ENCODE measurements at regions not wholly inside any gene's neighbourhood (a gene's known extent, or its start where the extent isn't known, plus 50 kb on each side); places are given as distances from the start of the nearest gene placed in this dataset.
A peak's percentile ranks its signal among the peaks of the same experiment; 100 is the strongest.

GRCh38 chr7:35905555-35905954, 104.7 kb downstream of the SEPTIN7 start:
- Histone ChIP-seq H3K27me3 (replicated peaks in 1 of 7) (no peaks in the 10 kb centered on the region), H3K4me1 (peaks cover 0 to 14% (median 7%) of the 10 kb centered on the region in 6 donors), H3K36me3 (peaks cover 0 to 57% (median 34%) of the 10 kb centered on the region in 6 donors), H3K27ac (no peak overlapping the region), H3K4me3 (no peak overlapping the region), H3K9me3 (no peaks in the 10 kb centered on the region)
- no peak for TF ChIP-seq CTCF (IDR thresholded peaks at IDR 0.05 in 8 of 11, conservative IDR thresholded peaks at IDR 0.05 in 3 of 11)
- TF ChIP-seq POLR2A (IDR thresholded peaks at IDR 0.05) = no peak
- TF ChIP-seq POLR2AphosphoS5 (IDR thresholded peaks at IDR 0.05) = no peak
- 73 to 94% (median 82%) methylated on average over 5 of the region's 5 CpGs for WGBS, 5 donors
- intact Hi-C loops (cut with DNase I; ENCODE audit: low total_unique reads) = loop anchor here (5.0 to 10.0 kb wide), 2 partner anchors 193 to 481 kb away; no protein-coding TSS in a partner anchor
- DNase-seq = no peak

GRCh38 chr7:35906191-35906908, 105.5 kb downstream of the SEPTIN7 start:
- Histone ChIP-seq H3K36me3 (peaks cover 0 to 53% (median 30%) of the 10 kb centered on the region in 6 donors), H3K4me3 (no peak overlapping the region), H3K9me3 (no peaks in the 10 kb centered on the region), H3K27me3 (replicated peaks in 1 of 7) (no peaks in the 10 kb centered on the region), H3K27ac (peak overlapping the region in 4 of 8 donors; percentile 8 to 59 (median 26)), H3K4me1 (peaks cover 0 to 14% (median 7%) of the 10 kb centered on the region in 6 donors)
- TF ChIP-seq CTCF (IDR thresholded peaks at IDR 0.05 in 8 of 11, conservative IDR thresholded peaks at IDR 0.05 in 3 of 11) = peak; percentile 70 to 94 (median 89)
- TF ChIP-seq POLR2AphosphoS5 (IDR thresholded peaks at IDR 0.05) = peak in 1 of 3 donors; percentile 55
- no peak for TF ChIP-seq POLR2A (IDR thresholded peaks at IDR 0.05)
- 54 to 65% (median 58%) methylated on average over 2 of the region's 2 CpGs for WGBS, 5 donors
- no peak for DNase-seq
- intact Hi-C loops (cut with DNase I; ENCODE audit: low total_unique reads) = loop anchor here (5.0 to 10.0 kb wide), 2 partner anchors 194 to 482 kb away; no protein-coding TSS in a partner anchor

- H3K27ac ChIP-seq = no peak overlapping the region
- TF ChIP-seq POLR2A (IDR thresholded peaks at IDR 0.05) = no peak
- TF ChIP-seq POLR2AphosphoS5 (IDR thresholded peaks at IDR 0.05) = no peak
- no peak for TF ChIP-seq CTCF (IDR thresholded peaks at IDR 0.05 in 8 of 11, conservative IDR thresholded peaks at IDR 0.05 in 3 of 11)
- no peak for DNase-seq
- H3K9me3 ChIP-seq = no peaks in the 10 kb centered on the region
- H3K27me3 ChIP-seq (replicated peaks in 1 of 7) = no peaks in the 10 kb centered on the region
- intact Hi-C loops (cut with DNase I; ENCODE audit: low total_unique reads) = loop anchor here (5.0 to 10.0 kb wide), 2 partner anchors 196 to 484 kb away; no protein-coding TSS in a partner anchor
- H3K4me1 ChIP-seq = peaks cover 0 to 14% (median 7%) of the 10 kb centered on the region in 6 donors
- 62 to 74% (median 66%) methylated on average over 11 of the region's 11 CpGs for WGBS, 5 donors
- H3K4me3 ChIP-seq = no peak overlapping the region
- peaks cover 0 to 38% (median 21%) of the 10 kb centered on the region in 6 donors for H3K36me3 ChIP-seq
These were observed 107.7 kb downstream of the SEPTIN7 start for GRCh38 chr7:35908331-35909216.

Data from spleen (tissue), 11 donors.